ENCODE measurements at regions not wholly inside any gene's neighbourhood (a gene's known extent, or its start where the extent isn't known, plus 50 kb on each side); places are given as distances from the start of the nearest gene placed in this dataset.

- FAIRE-seq (no peak), DNase-seq (ENCODE audit: low read depth) (no peak)
- H3K79me2 ChIP-seq (ENCODE audit: insufficient read depth, low read length), result no peaks in the 10 kb centered on the region
- no peak overlapping the region for H2AFZ ChIP-seq (ENCODE audit: low read depth, low read length)
- Mint-ChIP-seq H3K4me1 (ENCODE audit: low read depth, unreplicated experiment) (peaks cover 4% of the 10 kb centered on the region), H3K4me3 (ENCODE audit: unreplicated experiment) (no peak overlapping the region), H3K36me3 (ENCODE audit: low read depth, unreplicated experiment) (no peaks in the 10 kb centered on the region), H3K27ac (ENCODE audit: unreplicated experiment) (no peak overlapping the region), H3K9me3 (ENCODE audit: unreplicated experiment) (no peaks in the 10 kb centered on the region), H3K27me3 (ENCODE audit: low read depth, unreplicated experiment) (no peaks in the 10 kb centered on the region)
- no peak overlapping the region for H3K27ac ChIP-seq (ENCODE audit: low read depth, low read length)
- H3K36me3 ChIP-seq (ENCODE audit: insufficient read depth, low read length), result no peaks in the 10 kb centered on the region
- TF ChIP-seq EZH2 (IDR thresholded peaks at IDR 0.05; ENCODE audit: insufficient read depth, low read length), result no peak
- TF ChIP-seq CTCF (IDR thresholded peaks at IDR 0.05; ENCODE audit: insufficient read depth, low read depth, low read length), result no peak
- H3K4me3 ChIP-seq (ENCODE audit: insufficient read depth, low read depth, low read length), result no peak overlapping the region
- no peaks in the 10 kb centered on the region for H3K27me3 ChIP-seq (ENCODE audit: insufficient read depth, low read length)
- H3K9me3 ChIP-seq (ENCODE audit: insufficient read depth, low read depth, low read length), result no peaks in the 10 kb centered on the region
- no peaks in the 10 kb centered on the region for H3K4me1 ChIP-seq (ENCODE audit: insufficient read depth, low read length)
- no peak overlapping the region for H3K4me2 ChIP-seq (ENCODE audit: low read length)
- no peaks in the 10 kb centered on the region for H4K20me1 ChIP-seq (ENCODE audit: insufficient read depth, low read length)
- H3K9ac ChIP-seq (ENCODE audit: low read length), result no peak overlapping the region
These were observed 217.9 kb upstream of the EEA1 start for GRCh38 chr12:93146970-93147369.

- Histone ChIP-seq H3K79me2 (ENCODE audit: insufficient read depth, low read length) (no peaks in the 10 kb centered on the region), H4K20me1 (ENCODE audit: insufficient read depth, low read length) (no peaks in the 10 kb centered on the region), H3K4me1 (ENCODE audit: insufficient read depth, low read length) (no peaks in the 10 kb centered on the region), H3K36me3 (ENCODE audit: insufficient read depth, low read length) (no peaks in the 10 kb centered on the region), H3K27me3 (ENCODE audit: insufficient read depth, low read length) (no peaks in the 10 kb centered on the region), H3K9me3 (ENCODE audit: insufficient read depth, low read depth, low read length) (no peaks in the 10 kb centered on the region), H3K27ac (ENCODE audit: low read depth, low read length) (no peak overlapping the region), H2AFZ (ENCODE audit: low read depth, low read length) (no peak overlapping the region), H3K4me2 (ENCODE audit: low read length) (no peak overlapping the region), H3K9ac (ENCODE audit: low read length) (no peak overlapping the region), H3K4me3 (ENCODE audit: insufficient read depth, low read depth, low read length) (no peak overlapping the region)
- Mint-ChIP-seq H3K4me1 (ENCODE audit: low read depth, unreplicated experiment) (peaks cover 4% of the 10 kb centered on the region), H3K27ac (ENCODE audit: unreplicated experiment) (no peak overlapping the region), H3K4me3 (ENCODE audit: unreplicated experiment) (no peak overlapping the region), H3K27me3 (ENCODE audit: low read depth, unreplicated experiment) (no peaks in the 10 kb centered on the region), H3K9me3 (ENCODE audit: unreplicated experiment) (no peaks in the 10 kb centered on the region), H3K36me3 (ENCODE audit: low read depth, unreplicated experiment) (no peaks in the 10 kb centered on the region)
- DNase-seq (ENCODE audit: low read depth), result no peak
- TF ChIP-seq EZH2 (IDR thresholded peaks at IDR 0.05; ENCODE audit: insufficient read depth, low read length), result no peak
- FAIRE-seq, result no peak
These were observed 219.3 kb upstream of the EEA1 start for GRCh38 chr12:93148412-93148811.

GRCh38 chr12:93149229-93149628 lies 220.1 kb upstream of the EEA1 start:
- H3K9me3 Mint-ChIP-seq (ENCODE audit: unreplicated experiment), result no peaks in the 10 kb centered on the region
- FAIRE-seq (no peak), DNase-seq (ENCODE audit: low read depth) (no peak)
- no peaks in the 10 kb centered on the region for H3K9me3 ChIP-seq (ENCODE audit: insufficient read depth, low read depth, low read length)
- H3K27me3 Mint-ChIP-seq (ENCODE audit: low read depth, unreplicated experiment), result no peaks in the 10 kb centered on the region
- H3K9ac ChIP-seq (ENCODE audit: low read length), result no peak overlapping the region
- H3K27ac Mint-ChIP-seq (ENCODE audit: unreplicated experiment), result no peak overlapping the region
- H3K36me3 Mint-ChIP-seq (ENCODE audit: low read depth, unreplicated experiment), result no peaks in the 10 kb centered on the region
- no peaks in the 10 kb centered on the region for H3K79me2 ChIP-seq (ENCODE audit: insufficient read depth, low read length)
- no peaks in the 10 kb centered on the region for H3K36me3 ChIP-seq (ENCODE audit: insufficient read depth, low read length)
- no peak overlapping the region for H2AFZ ChIP-seq (ENCODE audit: low read depth, low read length)
- no peak overlapping the region for H3K4me3 Mint-ChIP-seq (ENCODE audit: unreplicated experiment)
- no peaks in the 10 kb centered on the region for H4K20me1 ChIP-seq (ENCODE audit: insufficient read depth, low read length)
- peaks cover 4% of the 10 kb centered on the region for H3K4me1 Mint-ChIP-seq (ENCODE audit: low read depth, unreplicated experiment)
- no peak overlapping the region for H3K27ac ChIP-seq (ENCODE audit: low read depth, low read length)
- no peak overlapping the region for H3K4me2 ChIP-seq (ENCODE audit: low read length)
- H3K4me3 ChIP-seq (ENCODE audit: insufficient read depth, low read depth, low read length), result no peak overlapping the region
- no peak for TF ChIP-seq CTCF (IDR thresholded peaks at IDR 0.05; ENCODE audit: insufficient read depth, low read depth, low read length)
- TF ChIP-seq EZH2 (IDR thresholded peaks at IDR 0.05; ENCODE audit: insufficient read depth, low read length), result no peak
- no peaks in the 10 kb centered on the region for H3K27me3 ChIP-seq (ENCODE audit: insufficient read depth, low read length)
- no peaks in the 10 kb centered on the region for H3K4me1 ChIP-seq (ENCODE audit: insufficient read depth, low read length)

Measured in astrocyte (in vitro differentiated cells and primary cell).